Gastroesophageal sphincter (tissue), 4 donors: ENCODE measurements at regions not wholly inside any gene's neighbourhood (a gene's known extent, or its start where the extent isn't known, plus 50 kb on each side); places are given as distances from the start of the nearest gene placed in this dataset.

ENCODE experiments used
- ATAC-seq: fragments of 150-250 bp; one replicate; pipeline ENCODE4 v1.9.1; 2016; ENCODE audit warnings: mild to moderate bottlenecking, moderate library complexity
- H3K27ac ChIP-seq, 4 donors: fragments of 200-600 bp; sonication (generic) in 3 of 4; 1 replicate in 3 of 4; 2 replicates in 1 of 4; pipeline ENCODE4 v1.5.1; 2016 to 2019
- H3K27me3 ChIP-seq: fragments of 200-600 bp; sonication (generic); one replicate; pipeline ENCODE4 v1.5.1; 2019
- H3K36me3 ChIP-seq, 2 donors: fragments of 200-600 bp; sonication (generic); one replicate each; pipeline ENCODE4 v1.5.1; 2019; ENCODE audit warnings: control low read depth in 1 of 2
- H3K4me1 ChIP-seq, 3 donors: fragments of 200-600 bp; sonication (generic); 1 replicate in 2 of 3; 2 replicates in 1 of 3; pipeline ENCODE4 v1.5.1; 2016 to 2019; ENCODE audit warnings: control low read depth in 2 of 3
- H3K4me3 ChIP-seq, 2 donors: fragments of 200-600 bp; sonication (generic); one replicate each; pipeline ENCODE4 v1.5.1; 2019; ENCODE audit warnings: mild to moderate bottlenecking in 1 of 2, moderate library complexity in 1 of 2
- H3K9me3 ChIP-seq, 3 donors: fragments of 200-600 bp; sonication (generic); one replicate each; pipeline ENCODE4 v1.5.1; 2017 to 2019; ENCODE audit warnings: control low read depth in 2 of 3
- EP300 ChIP-seq: sonication (generic); formaldehyde crosslinking; IDR thresholded peaks from one replicate; pipeline ENCODE4 v1.6.1; 2017; ENCODE audit warnings: antibody characterized with exemption, mild to moderate bottlenecking
- POLR2A ChIP-seq, 2 donors: fragments of 450-650 bp; IDR thresholded peaks; one replicate each; pipeline ENCODE4 v1.6.1; 2017; ENCODE audit warnings: antibody characterized with exemption in 2 of 2, mild to moderate bottlenecking in 2 of 2, moderate library complexity in 1 of 2
- POLR2AphosphoS5 ChIP-seq: sonication (generic); formaldehyde crosslinking; IDR thresholded peaks from one replicate; pipeline ENCODE4 v1.6.1; 2017; ENCODE audit warnings: antibody characterized with exemption
- WGBS, 2 donors: methylation state at CpG; one replicate each; pipeline ENCODE4 v1.1.5; 2018; ENCODE audit warnings: low coverage in 1 of 2; 5-methylcytosine and 5-hydroxymethylcytosine counted together
- TF ChIP-seq, protein P1 (sequence below), 4 experiments: fragments of 200-600 bp in 2 of 4; fragments of 450-650 bp in 2 of 4; sonication (generic) in 1 of 4; IDR thresholded peaks; one replicate each; pipeline ENCODE4 v1.5.1; 2017 to 2019; ENCODE audit warnings: antibody characterized with exemption in 4 of 4, mild to moderate bottlenecking in 2 of 4, moderate library complexity in 2 of 4

- Histone ChIP-seq H3K27me3 (no peaks in the 10 kb centered on the region), H3K27ac (no peak overlapping the region), H3K36me3 (no peaks in the 10 kb centered on the region), H3K9me3 (no peaks in the 10 kb centered on the region), H3K4me3 (no peak overlapping the region), H3K4me1 (no peaks in the 10 kb centered on the region)
- 50 to 64% methylated on average over 1 of the region's 1 CpG for WGBS, 2 donors
- no peak for ATAC-seq
- TF ChIP-seq, protein P1, sequence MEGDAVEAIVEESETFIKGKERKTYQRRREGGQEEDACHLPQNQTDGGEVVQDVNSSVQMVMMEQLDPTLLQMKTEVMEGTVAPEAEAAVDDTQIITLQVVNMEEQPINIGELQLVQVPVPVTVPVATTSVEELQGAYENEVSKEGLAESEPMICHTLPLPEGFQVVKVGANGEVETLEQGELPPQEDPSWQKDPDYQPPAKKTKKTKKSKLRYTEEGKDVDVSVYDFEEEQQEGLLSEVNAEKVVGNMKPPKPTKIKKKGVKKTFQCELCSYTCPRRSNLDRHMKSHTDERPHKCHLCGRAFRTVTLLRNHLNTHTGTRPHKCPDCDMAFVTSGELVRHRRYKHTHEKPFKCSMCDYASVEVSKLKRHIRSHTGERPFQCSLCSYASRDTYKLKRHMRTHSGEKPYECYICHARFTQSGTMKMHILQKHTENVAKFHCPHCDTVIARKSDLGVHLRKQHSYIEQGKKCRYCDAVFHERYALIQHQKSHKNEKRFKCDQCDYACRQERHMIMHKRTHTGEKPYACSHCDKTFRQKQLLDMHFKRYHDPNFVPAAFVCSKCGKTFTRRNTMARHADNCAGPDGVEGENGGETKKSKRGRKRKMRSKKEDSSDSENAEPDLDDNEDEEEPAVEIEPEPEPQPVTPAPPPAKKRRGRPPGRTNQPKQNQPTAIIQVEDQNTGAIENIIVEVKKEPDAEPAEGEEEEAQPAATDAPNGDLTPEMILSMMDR (IDR thresholded peaks at IDR 0.05): no peak
- TF ChIP-seq POLR2A (IDR thresholded peaks at IDR 0.05): no peak
- TF ChIP-seq EP300: no peak
- no peak for TF ChIP-seq POLR2AphosphoS5
Observed at GRCh38 chr15:50825946-50826345, 60.4 kb upstream of the SPPL2A start.

- no peaks in the 10 kb centered on the region for H3K4me1 ChIP-seq
- no peak for ATAC-seq
- no peaks in the 10 kb centered on the region for H3K36me3 ChIP-seq
- no peak overlapping the region for H3K4me3 ChIP-seq
- no peaks in the 10 kb centered on the region for H3K27me3 ChIP-seq
- H3K9me3 ChIP-seq: no peaks in the 10 kb centered on the region
- TF ChIP-seq, protein P1 (IDR thresholded peaks at IDR 0.05): no peak
- no peak for TF ChIP-seq POLR2A (IDR thresholded peaks at IDR 0.05)
- 45 to 52% methylated on average over 2 of the region's 2 CpGs for WGBS, 2 donors
- no peak overlapping the region for H3K27ac ChIP-seq
Observed at GRCh38 chr15:50824514-50824913, 59.0 kb upstream of the SPPL2A start.

- ATAC-seq: no peak
- no peaks in the 10 kb centered on the region for H3K4me1 ChIP-seq
- 35 to 39% methylated on average over 3 of the region's 3 CpGs for WGBS, 2 donors
- H3K9me3 ChIP-seq: no peaks in the 10 kb centered on the region
- H3K27me3 ChIP-seq: no peaks in the 10 kb centered on the region
- no peaks in the 10 kb centered on the region for H3K36me3 ChIP-seq
- no peak overlapping the region for H3K27ac ChIP-seq
- no peak overlapping the region for H3K4me3 ChIP-seq
- TF ChIP-seq POLR2A (IDR thresholded peaks at IDR 0.05): no peak
- TF ChIP-seq, protein P1 (IDR thresholded peaks at IDR 0.05): no peak
- no peak for TF ChIP-seq POLR2AphosphoS5
- no peak for TF ChIP-seq EP300
Observed at GRCh38 chr15:50823281-50823680, 57.8 kb upstream of the SPPL2A start.

DNA sequence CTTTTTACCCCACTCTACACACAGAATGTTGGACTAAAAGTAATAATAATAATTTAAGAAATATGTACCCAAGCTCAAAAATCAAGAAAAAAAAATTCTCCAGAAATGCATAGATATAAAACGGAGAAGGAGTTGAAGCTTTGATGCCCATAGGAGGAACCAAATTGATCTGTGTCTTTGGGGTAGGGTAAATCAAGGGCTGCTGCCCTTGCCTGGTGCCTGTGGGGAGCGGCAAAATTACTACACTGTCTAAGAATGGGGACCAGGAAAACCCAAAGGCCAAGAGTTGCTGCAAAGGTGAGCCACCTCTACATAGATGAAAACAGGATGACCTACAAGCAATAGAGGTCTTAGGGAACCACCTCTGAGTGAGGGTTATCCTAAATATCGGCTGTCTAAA, 56.0 kb upstream of the SPPL2A start:
- Histone ChIP-seq H3K9me3 (no peaks in the 10 kb centered on the region), H3K4me3 (no peak overlapping the region), H3K4me1 (no peaks in the 10 kb centered on the region), H3K27me3 (no peaks in the 10 kb centered on the region), H3K36me3 (no peaks in the 10 kb centered on the region), H3K27ac (no peak overlapping the region)
- no peak for ATAC-seq
- 48 to 90% methylated on average over 2 to 3 of the region's 3 CpGs for WGBS, 2 donors
- TF ChIP-seq POLR2AphosphoS5: no peak
- no peak for TF ChIP-seq EP300
- TF ChIP-seq POLR2A (IDR thresholded peaks at IDR 0.05): no peak

DNA sequence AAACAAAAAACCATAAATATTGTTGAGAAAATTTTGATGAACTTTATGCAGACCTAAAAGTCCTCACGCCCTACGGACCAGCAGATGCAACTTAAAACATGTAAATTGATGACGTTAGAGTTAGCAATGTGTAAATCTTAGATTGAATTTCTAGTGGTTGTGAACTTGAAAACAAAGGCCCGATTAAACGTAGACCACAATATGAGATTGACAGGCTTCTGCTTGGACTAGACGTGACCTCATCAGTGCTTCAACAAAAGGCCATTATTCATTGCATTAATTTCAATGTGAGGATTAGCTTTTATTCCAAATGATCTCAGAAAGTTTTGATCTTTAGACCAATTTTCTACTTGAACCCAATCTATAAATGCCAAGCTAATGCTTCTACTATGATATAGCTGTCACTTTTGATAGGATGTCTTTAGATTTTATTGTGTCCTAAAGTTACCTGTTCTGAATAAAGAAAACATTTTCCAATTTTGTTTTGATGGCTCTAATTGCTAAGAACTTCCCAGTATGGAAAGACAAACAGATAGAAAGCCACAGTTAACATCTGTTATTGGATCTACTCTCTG, 55.4 kb upstream of the SPPL2A start:
- WGBS, 2 donors: 62 to 80% methylated on average over 4 to 6 of the region's 6 CpGs
- Histone ChIP-seq H3K27me3 (no peaks in the 10 kb centered on the region), H3K36me3 (no peaks in the 10 kb centered on the region), H3K4me3 (no peak overlapping the region), H3K4me1 (no peaks in the 10 kb centered on the region), H3K9me3 (no peaks in the 10 kb centered on the region), H3K27ac (no peak overlapping the region)
- no peak for ATAC-seq
- TF ChIP-seq POLR2A (IDR thresholded peaks at IDR 0.05) (no peak), EP300 (no peak), POLR2AphosphoS5 (no peak)
- TF ChIP-seq, protein P1 (IDR thresholded peaks at IDR 0.05): no peak

DNA sequence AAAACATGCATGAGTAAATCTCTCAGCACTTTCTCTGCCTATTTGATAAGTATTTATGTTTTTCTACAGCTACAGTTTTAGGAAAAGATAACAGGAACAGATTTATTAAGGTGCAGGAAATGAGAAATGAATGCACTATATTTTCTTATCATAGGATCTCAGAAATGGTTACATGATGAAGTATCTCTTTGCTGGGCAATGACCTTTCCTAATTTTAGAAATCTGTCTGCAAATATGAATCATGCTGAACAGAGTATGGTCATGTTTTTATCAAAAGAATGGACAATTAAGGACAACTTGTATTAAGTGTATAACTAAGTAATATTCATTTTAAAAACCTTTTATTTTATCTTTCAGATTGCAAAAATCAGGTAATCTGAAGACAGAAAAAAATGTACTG, 53.8 kb upstream of the SPPL2A start:
- H3K4me1 ChIP-seq: no peaks in the 10 kb centered on the region

More for the DNA sequence above, 53.8 kb upstream of the SPPL2A start:
- Histone ChIP-seq H3K9me3 (no peaks in the 10 kb centered on the region), H3K4me3 (no peak overlapping the region), H3K27ac (no peak overlapping the region), H3K36me3 (no peaks in the 10 kb centered on the region), H3K27me3 (no peaks in the 10 kb centered on the region)
- no peak for ATAC-seq
- TF ChIP-seq POLR2AphosphoS5: no peak
